ENCODE measurements at regions not wholly inside any gene's neighbourhood (a gene's known extent, or its start where the extent isn't known, plus 50 kb on each side); places are given as distances from the start of the nearest gene placed in this dataset.

DNA sequence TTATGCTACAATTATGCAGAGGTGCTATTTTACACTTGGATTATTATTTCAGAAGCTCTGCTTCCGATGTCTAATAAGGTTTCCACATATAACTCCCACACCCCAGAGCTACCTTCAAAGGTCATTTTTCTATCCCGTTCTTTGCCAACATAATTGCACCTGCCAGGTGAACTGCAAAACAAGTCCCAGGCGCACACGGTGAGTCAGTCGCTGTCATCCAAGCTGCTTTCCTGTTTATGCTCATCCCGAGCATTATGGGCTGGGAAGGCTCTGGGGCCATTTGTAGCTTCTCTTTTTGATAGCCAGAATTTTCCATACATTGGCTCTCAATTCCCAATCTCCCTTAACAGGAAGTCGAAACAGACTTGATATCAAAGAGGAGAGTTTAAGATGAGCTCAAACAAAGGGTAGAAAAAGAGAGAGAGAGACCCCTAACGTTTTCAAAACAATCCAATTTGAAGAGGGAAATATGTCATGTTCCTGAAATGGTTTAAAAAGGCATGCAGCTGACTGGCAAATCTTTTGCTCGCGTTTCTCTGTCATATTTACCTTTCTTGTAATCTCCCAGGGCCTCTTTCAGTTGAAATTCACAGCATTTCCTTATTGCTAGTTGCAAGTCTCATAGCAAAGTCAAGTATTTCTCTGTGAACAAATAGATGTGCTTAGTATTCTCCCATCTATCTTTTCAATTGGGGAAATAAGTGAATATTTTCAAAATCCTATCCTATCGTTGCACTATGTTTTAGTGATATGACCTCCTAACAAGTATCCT is 815.9 kb downstream of the KCNA4 start:
- no peak for TF ChIP-seq CTCF (IDR thresholded peaks at IDR 0.05; ENCODE audit: partially characterized antibody, unreplicated experiment)
- H3K9me3 Mint-ChIP-seq (ENCODE audit: unreplicated experiment): no peaks in the 10 kb centered on the region
- H3K4me3 Mint-ChIP-seq (ENCODE audit: unreplicated experiment): no peak overlapping the region
- no peak for DNase-seq
- no peak overlapping the region for H3K27ac Mint-ChIP-seq (ENCODE audit: unreplicated experiment)
- no peaks in the 10 kb centered on the region for H3K36me3 Mint-ChIP-seq (ENCODE audit: unreplicated experiment)
- H3K4me1 Mint-ChIP-seq (ENCODE audit: low read depth, unreplicated experiment): no peaks in the 10 kb centered on the region
- H3K27me3 Mint-ChIP-seq (ENCODE audit: unreplicated experiment): no peaks in the 10 kb centered on the region

GRCh38 chr11:29190313-29190712 is 826.5 kb downstream of the KCNA4 start:
- Mint-ChIP-seq H3K27ac (ENCODE audit: unreplicated experiment) (no peak overlapping the region), H3K27me3 (ENCODE audit: unreplicated experiment) (no peaks in the 10 kb centered on the region), H3K4me1 (ENCODE audit: low read depth, unreplicated experiment) (peaks cover 2% of the 10 kb centered on the region), H3K36me3 (ENCODE audit: unreplicated experiment) (no peaks in the 10 kb centered on the region), H3K4me3 (ENCODE audit: unreplicated experiment) (no peak overlapping the region), H3K9me3 (ENCODE audit: unreplicated experiment) (no peaks in the 10 kb centered on the region)
- no peak for DNase-seq
- TF ChIP-seq CTCF (IDR thresholded peaks at IDR 0.05; ENCODE audit: partially characterized antibody, unreplicated experiment): no peak

GRCh38 chr11:29187215-29187614 is 829.6 kb downstream of the KCNA4 start:
- Mint-ChIP-seq H3K9me3 (ENCODE audit: unreplicated experiment) (no peaks in the 10 kb centered on the region), H3K4me1 (ENCODE audit: low read depth, unreplicated experiment) (peaks cover 7% of the 10 kb centered on the region), H3K27me3 (ENCODE audit: unreplicated experiment) (no peaks in the 10 kb centered on the region), H3K27ac (ENCODE audit: unreplicated experiment) (no peak overlapping the region), H3K36me3 (ENCODE audit: unreplicated experiment) (no peaks in the 10 kb centered on the region), H3K4me3 (ENCODE audit: unreplicated experiment) (no peak overlapping the region)
- DNase-seq: no peak
- no peak for TF ChIP-seq CTCF (IDR thresholded peaks at IDR 0.05; ENCODE audit: partially characterized antibody, unreplicated experiment)

- Mint-ChIP-seq H3K4me1 (ENCODE audit: low read depth, unreplicated experiment) (peaks cover 7% of the 10 kb centered on the region), H3K9me3 (ENCODE audit: unreplicated experiment) (no peaks in the 10 kb centered on the region), H3K27me3 (ENCODE audit: unreplicated experiment) (no peaks in the 10 kb centered on the region), H3K4me3 (ENCODE audit: unreplicated experiment) (no peak overlapping the region), H3K27ac (ENCODE audit: unreplicated experiment) (no peak overlapping the region), H3K36me3 (ENCODE audit: unreplicated experiment) (no peaks in the 10 kb centered on the region)
- TF ChIP-seq CTCF (IDR thresholded peaks at IDR 0.05; ENCODE audit: partially characterized antibody, unreplicated experiment): no peak
- no peak for DNase-seq
Observed at GRCh38 chr11:29184939-29185890, 831.6 kb downstream of the KCNA4 start.

Measured in glutamatergic neuron (in vitro differentiated cells).